ENCODE measurements at regions not wholly inside any gene's neighbourhood (a gene's known extent, or its start where the extent isn't known, plus 50 kb on each side); places are given as distances from the start of the nearest gene placed in this dataset.

GRCh38 chr6:126091466-126091865 lies 105.1 kb downstream of the TRMT11 start:
- DNase-seq = no peak

- no peak for DNase-seq
Observed at GRCh38 chr6:126093108-126093507, 106.8 kb downstream of the TRMT11 start.

GRCh38 chr6:126094411-126094810 lies 108.1 kb downstream of the TRMT11 start:
- no peak for DNase-seq

- DNase-seq = no peak
Observed at GRCh38 chr6:126100386-126100785, 114.0 kb downstream of the TRMT11 start.

GRCh38 chr6:126102358-126102757 lies 116.0 kb downstream of the TRMT11 start:
- DNase-seq = no peak

GRCh38 chr6:126103993-126104392 lies 117.7 kb downstream of the TRMT11 start:
- no peak for DNase-seq

- no peak for DNase-seq
Observed at GRCh38 chr6:126107475-126108166, 121.3 kb downstream of the TRMT11 start.

- no peak for DNase-seq
Observed at GRCh38 chr6:126110512-126111270, 124.4 kb downstream of the TRMT11 start.

- no peak for DNase-seq
Observed at GRCh38 chr6:126111327-126111726, 125.0 kb downstream of the TRMT11 start.

GRCh38 chr6:126112171-126112632 lies 125.9 kb downstream of the TRMT11 start:
- no peak for DNase-seq

- no peak for DNase-seq
Observed at GRCh38 chr6:126113261-126113660, 126.9 kb downstream of the TRMT11 start.

- no peak for DNase-seq
Observed at GRCh38 chr6:126117251-126117650, 130.9 kb downstream of the TRMT11 start.

- DNase-seq = no peak
Observed at GRCh38 chr6:126118058-126118755, 131.9 kb downstream of the TRMT11 start.

GRCh38 chr6:126118936-126119335 lies 132.6 kb downstream of the TRMT11 start:
- no peak for DNase-seq

GRCh38 chr6:126123226-126123625 lies 136.9 kb downstream of the TRMT11 start:
- DNase-seq = no peak

GRCh38 chr6:126127659-126128058 lies 141.3 kb downstream of the TRMT11 start:
- DNase-seq = no peak

- no peak for DNase-seq
Observed at GRCh38 chr6:126131246-126131645, 144.9 kb downstream of the TRMT11 start.

- no peak for DNase-seq
Observed at GRCh38 chr6:126133984-126134383, 147.6 kb downstream of the TRMT11 start.

GRCh38 chr6:126134491-126134890 lies 148.2 kb downstream of the TRMT11 start:
- DNase-seq = no peak

GRCh38 chr6:126140015-126140414 lies 153.7 kb downstream of the TRMT11 start:
- no peak for DNase-seq

GRCh38 chr6:126143761-126144251 lies 157.5 kb downstream of the TRMT11 start:
- no peak for DNase-seq

GRCh38 chr6:126145351-126145750 lies 159.0 kb downstream of the TRMT11 start:
- no peak for DNase-seq

- no peak for DNase-seq
Observed at GRCh38 chr6:126147291-126147815, 161.0 kb downstream of the TRMT11 start.

All from CD4-positive, alpha-beta T cell treated with Interleukin-10 for 1 hour (primary cell).